GM23338 (cell line): ENCODE measurements at regions not wholly inside any gene's neighbourhood (a gene's known extent, or its start where the extent isn't known, plus 50 kb on each side); places are given as distances from the start of the nearest gene placed in this dataset.
"Not testable (repeated sequence)": the region's sequence is repeated elsewhere in the genome, so short reads cannot be mapped to it uniquely, and the experiment has no call there.

Experiments
- CREB1 ChIP-seq: fragments of 250-450 bp; sonication (Bioruptor Pico); IDR thresholded peaks from 2 replicates; pipeline ENCODE4 v1.5.0; 2020; ENCODE audit warnings: low read depth, mild to moderate bottlenecking, moderate library complexity
- EZH2 ChIP-seq: fragments of 200-600 bp; sonication (generic); IDR thresholded peaks from one replicate; pipeline ENCODE4 v1.8.0; 2017; ENCODE audit warnings: antibody characterized with exemption, mild to moderate bottlenecking, low read depth; ENCODE audit not compliant: unreplicated experiment
- EZH2phosphoT487 ChIP-seq: fragments of 200-600 bp; sonication (generic); IDR thresholded peaks from one replicate; pipeline ENCODE4 v1.8.1; 2018; ENCODE audit warnings: antibody characterized with exemption; ENCODE audit not compliant: unreplicated experiment
- TF ChIP-seq, protein P1 (sequence below), 2 experiments: fragments of 200-600 bp in 1 of 2; sonication (generic) in 1 of 2; conservative IDR thresholded peaks; 2 replicates each; pipeline versions ENCODE4 v1.5.1 to v1.6.1; 2016 to 2017; ENCODE audit warnings: antibody characterized with exemption in 2 of 2, low read depth in 2 of 2, mild to moderate bottlenecking in 2 of 2, moderate library complexity in 1 of 2

DNA sequence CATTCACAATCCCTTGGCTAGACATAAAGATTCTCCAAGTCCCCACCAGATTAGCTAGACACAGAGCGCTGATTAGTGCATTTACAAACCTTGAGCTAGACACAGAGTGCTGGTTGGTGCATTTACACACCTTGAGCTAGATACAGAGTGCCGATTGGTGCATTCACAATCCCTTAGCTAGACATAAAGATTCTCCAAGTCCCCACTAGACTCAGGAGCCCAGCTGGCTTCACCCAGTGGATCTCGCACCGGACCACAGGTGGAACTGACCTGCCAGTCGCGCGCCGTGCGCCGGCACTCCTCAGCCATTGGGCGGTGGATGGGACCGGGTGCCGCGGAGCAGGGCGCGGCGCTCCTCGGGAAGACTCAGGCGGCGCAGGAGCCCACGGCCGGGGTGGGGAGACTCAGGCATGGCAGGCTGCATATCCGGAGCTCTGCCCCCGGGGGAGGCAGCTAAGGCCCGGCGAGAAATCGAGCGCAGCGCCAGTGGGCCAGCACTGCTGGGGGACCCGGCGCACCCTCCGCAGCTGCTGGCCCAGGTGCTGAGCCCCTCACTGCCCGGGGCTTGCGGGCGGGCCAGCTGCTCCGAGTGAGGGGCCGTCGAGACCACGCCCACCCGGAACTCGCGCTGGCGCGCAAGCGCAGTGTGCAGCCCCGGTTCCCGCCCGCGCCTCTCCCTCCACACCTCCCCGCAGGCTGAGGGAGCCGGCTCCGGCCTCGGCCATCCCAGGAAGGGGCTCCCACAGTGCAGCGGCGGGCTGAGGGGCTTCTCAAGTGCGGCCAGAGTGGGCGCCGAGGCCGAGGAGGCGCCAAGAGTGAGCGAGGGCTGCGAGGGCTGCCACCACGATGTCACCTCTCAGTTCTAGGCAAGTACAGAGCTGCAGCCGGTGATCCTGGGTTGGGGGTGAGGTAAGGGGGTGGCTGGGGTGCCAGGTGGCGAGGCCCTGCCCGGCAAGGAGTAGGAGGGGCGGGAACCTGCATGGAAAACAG, 773.7 kb upstream of the CITED2 start:
- TF ChIP-seq, protein P1, sequence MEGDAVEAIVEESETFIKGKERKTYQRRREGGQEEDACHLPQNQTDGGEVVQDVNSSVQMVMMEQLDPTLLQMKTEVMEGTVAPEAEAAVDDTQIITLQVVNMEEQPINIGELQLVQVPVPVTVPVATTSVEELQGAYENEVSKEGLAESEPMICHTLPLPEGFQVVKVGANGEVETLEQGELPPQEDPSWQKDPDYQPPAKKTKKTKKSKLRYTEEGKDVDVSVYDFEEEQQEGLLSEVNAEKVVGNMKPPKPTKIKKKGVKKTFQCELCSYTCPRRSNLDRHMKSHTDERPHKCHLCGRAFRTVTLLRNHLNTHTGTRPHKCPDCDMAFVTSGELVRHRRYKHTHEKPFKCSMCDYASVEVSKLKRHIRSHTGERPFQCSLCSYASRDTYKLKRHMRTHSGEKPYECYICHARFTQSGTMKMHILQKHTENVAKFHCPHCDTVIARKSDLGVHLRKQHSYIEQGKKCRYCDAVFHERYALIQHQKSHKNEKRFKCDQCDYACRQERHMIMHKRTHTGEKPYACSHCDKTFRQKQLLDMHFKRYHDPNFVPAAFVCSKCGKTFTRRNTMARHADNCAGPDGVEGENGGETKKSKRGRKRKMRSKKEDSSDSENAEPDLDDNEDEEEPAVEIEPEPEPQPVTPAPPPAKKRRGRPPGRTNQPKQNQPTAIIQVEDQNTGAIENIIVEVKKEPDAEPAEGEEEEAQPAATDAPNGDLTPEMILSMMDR (conservative IDR thresholded peaks at IDR 0.05; ENCODE audit: low read depth in 2 of 2): not testable (repeated sequence)
- not testable (repeated sequence) for TF ChIP-seq EZH2phosphoT487; EZH2; CREB1 (CRISPR knock-in tag)
